Subcutaneous abdominal adipose tissue (tissue), 5 donors: ENCODE measurements at regions not wholly inside any gene's neighbourhood (a gene's known extent, or its start where the extent isn't known, plus 50 kb on each side); places are given as distances from the start of the nearest gene placed in this dataset.

Experiments used
- H3K27ac ChIP-seq: one replicate; pipeline ENCODE4 v1.7.0; 2013; ENCODE audit warnings: low read depth, mild to moderate bottlenecking, inconsistent platforms, low read length, moderate library complexity
- H3K27me3 ChIP-seq, 5 donors: one replicate each; pipeline ENCODE4 v1.7.0; 2013; ENCODE audit warnings: low read length in 5 of 5, inconsistent platforms in 1 of 5; ENCODE audit not compliant: control insufficient read depth in 5 of 5, insufficient read depth in 4 of 5
- H3K36me3 ChIP-seq, 5 donors: one replicate each; pipeline ENCODE4 v1.7.0; 2013; ENCODE audit warnings: low read length in 5 of 5; ENCODE audit not compliant: control insufficient read depth in 5 of 5, insufficient read depth in 5 of 5
- H3K4me1 ChIP-seq, 5 donors: one replicate each; pipeline ENCODE4 v1.7.0; 2013; ENCODE audit warnings: low read length in 5 of 5, mild to moderate bottlenecking in 3 of 5, moderate library complexity in 1 of 5; ENCODE audit not compliant: control insufficient read depth in 5 of 5, insufficient read depth in 5 of 5
- H3K4me3 ChIP-seq, 5 donors: one replicate each; pipeline ENCODE4 v1.7.0; 2013; ENCODE audit warnings: low read length in 5 of 5, low read depth in 1 of 5
- H3K9ac ChIP-seq, 5 donors: one replicate each; pipeline ENCODE4 v1.7.0; 2013; ENCODE audit warnings: low read length in 5 of 5, mild to moderate bottlenecking in 4 of 5, moderate library complexity in 3 of 5
- H3K9me3 ChIP-seq, 5 donors: one replicate each; pipeline ENCODE4 v1.7.0; 2013; ENCODE audit warnings: low read length in 5 of 5; ENCODE audit not compliant: control insufficient read depth in 5 of 5
- donor health status: healthy.
- donor health status: healthy.
- donor health status: healthy.
- donor health status: healthy.
- donor health status: healthy.

- no peak overlapping the region for H3K4me3 ChIP-seq
- H3K4me1 ChIP-seq: no peaks in the 10 kb centered on the region
- H3K9ac ChIP-seq: no peak overlapping the region
- no peaks in the 10 kb centered on the region for H3K9me3 ChIP-seq
- no peaks in the 10 kb centered on the region for H3K27me3 ChIP-seq
- H3K27ac ChIP-seq: no peak overlapping the region
- H3K36me3 ChIP-seq: no peaks in the 10 kb centered on the region
These were observed 78.3 kb upstream of the TPM1 start for GRCh38 chr15:62964251-62964650.

- no peaks in the 10 kb centered on the region for H3K4me1 ChIP-seq
- no peaks in the 10 kb centered on the region for H3K9me3 ChIP-seq
These were observed 76.1 kb upstream of the TPM1 start for GRCh38 chr15:62966294-62967078.

GRCh38 chr15:62968699-62969098 lies 73.8 kb upstream of the TPM1 start:
- Histone ChIP-seq H3K4me1 (peaks cover 0 to 4% (median 0%) of the 10 kb centered on the region in 5 donors), H3K27ac (no peak overlapping the region), H3K36me3 (no peaks in the 10 kb centered on the region), H3K27me3 (no peaks in the 10 kb centered on the region), H3K4me3 (no peak overlapping the region), H3K9ac (no peak overlapping the region), H3K9me3 (no peaks in the 10 kb centered on the region)

More at GRCh38 chr15:62966294-62967078, 76.1 kb upstream of the TPM1 start:
- no peak overlapping the region for H3K27ac ChIP-seq
- H3K9ac ChIP-seq: no peak overlapping the region
- no peaks in the 10 kb centered on the region for H3K36me3 ChIP-seq
- H3K27me3 ChIP-seq: no peaks in the 10 kb centered on the region
- no peak overlapping the region for H3K4me3 ChIP-seq

GRCh38 chr15:62969442-62970089 lies 73.0 kb upstream of the TPM1 start:
- Histone ChIP-seq H3K4me3 (no peak overlapping the region), H3K36me3 (no peaks in the 10 kb centered on the region), H3K27ac (no peak overlapping the region)

GRCh38 chr15:62972814-62973213 lies 69.7 kb upstream of the TPM1 start:
- no peaks in the 10 kb centered on the region for H3K27me3 ChIP-seq
- no peak overlapping the region for H3K27ac ChIP-seq
- H3K4me1 ChIP-seq: peaks cover 0 to 4% (median 0%) of the 10 kb centered on the region in 5 donors
- no peaks in the 10 kb centered on the region for H3K9me3 ChIP-seq
- no peaks in the 10 kb centered on the region for H3K36me3 ChIP-seq
- H3K9ac ChIP-seq: no peak overlapping the region
- no peak overlapping the region for H3K4me3 ChIP-seq

More at GRCh38 chr15:62969442-62970089, 73.0 kb upstream of the TPM1 start:
- Histone ChIP-seq H3K27me3 (no peaks in the 10 kb centered on the region), H3K9ac (no peak overlapping the region), H3K9me3 (no peaks in the 10 kb centered on the region), H3K4me1 (peaks cover 0 to 4% (median 0%) of the 10 kb centered on the region in 5 donors)

GRCh38 chr15:62975515-62975914 lies 67.0 kb upstream of the TPM1 start:
- H3K27ac ChIP-seq: no peak overlapping the region

GRCh38 chr15:62976301-62976881 lies 66.2 kb upstream of the TPM1 start:
- Histone ChIP-seq H3K36me3 (no peaks in the 10 kb centered on the region), H3K27ac (no peak overlapping the region), H3K4me3 (no peak overlapping the region), H3K4me1 (peaks cover 0 to 4% (median 0%) of the 10 kb centered on the region in 5 donors), H3K27me3 (no peaks in the 10 kb centered on the region), H3K9me3 (no peaks in the 10 kb centered on the region), H3K9ac (no peak overlapping the region)

More at GRCh38 chr15:62975515-62975914, 67.0 kb upstream of the TPM1 start:
- no peak overlapping the region for H3K4me3 ChIP-seq
- H3K9me3 ChIP-seq: no peaks in the 10 kb centered on the region
- no peaks in the 10 kb centered on the region for H3K27me3 ChIP-seq
- H3K4me1 ChIP-seq: peaks cover 0 to 4% (median 0%) of the 10 kb centered on the region in 5 donors
- H3K9ac ChIP-seq: no peak overlapping the region
- no peaks in the 10 kb centered on the region for H3K36me3 ChIP-seq

GRCh38 chr15:62977952-62978811 lies 64.4 kb upstream of the TPM1 start:
- no peak overlapping the region for H3K27ac ChIP-seq
- no peak overlapping the region for H3K4me3 ChIP-seq
- H3K9ac ChIP-seq: no peak overlapping the region
- H3K4me1 ChIP-seq: peaks cover 0 to 4% (median 0%) of the 10 kb centered on the region in 5 donors
- no peaks in the 10 kb centered on the region for H3K27me3 ChIP-seq
- H3K36me3 ChIP-seq: no peaks in the 10 kb centered on the region
- no peaks in the 10 kb centered on the region for H3K9me3 ChIP-seq

GRCh38 chr15:62979252-62979651 lies 63.3 kb upstream of the TPM1 start:
- Histone ChIP-seq H3K9me3 (no peaks in the 10 kb centered on the region), H3K36me3 (no peaks in the 10 kb centered on the region), H3K27ac (no peak overlapping the region), H3K9ac (no peak overlapping the region), H3K4me1 (no peaks in the 10 kb centered on the region), H3K27me3 (no peaks in the 10 kb centered on the region), H3K4me3 (no peak overlapping the region)
